SK-N-SH (cell line): ENCODE measurements at regions not wholly inside any gene's neighbourhood (a gene's known extent, or its start where the extent isn't known, plus 50 kb on each side); places are given as distances from the start of the nearest gene placed in this dataset.

ENCODE experiments used
- CTCF ChIA-PET: fragments of 300-600, 350-600 bp; formaldehyde crosslinking; extraction: SDS; loops from one replicate; lab custom pipeline; 2021; lab: Yijun Ruan, JAX
- POLR2A ChIA-PET: fragments of 350-600 bp; sonication (Branson Sonifier 250); formaldehyde crosslinking; extraction: SDS; loops from one replicate; lab custom pipeline; 2020; ENCODE audit warnings: antibody characterized with exemption, inconsistent platforms; lab: Yijun Ruan, JAX
- DNase-seq: peaks from one replicate; pipeline ENCODE4 v3.0.0; 2012
- H2AFZ ChIP-seq: fragments of 200-600 bp; sonication (generic); 2 replicates; pipeline ENCODE4 v1.8.1; 2016; ENCODE audit warnings: antibody characterized with exemption, mild to moderate bottlenecking, low read depth
- H3F3A ChIP-seq: fragments of 200-600 bp; sonication (generic); replicated peaks from 2 replicates; pipeline ENCODE3; 2016; ENCODE audit warnings: antibody characterized with exemption, mild to moderate bottlenecking; ENCODE audit not compliant: insufficient read depth
- H3K27ac ChIP-seq, 2 experiments: fragments of 200-500 bp in 1 of 2; fragments of 200-600 bp in 1 of 2; sonication (Bioruptor generic) in 1 of 2; sonication (generic), shearing (Covaris generic) in 1 of 2; 2 replicates each; pipeline versions ENCODE4 v1.5.1 to v1.6.1; 2014 to 2016; ENCODE audit warnings: low read depth in 2 of 2, inconsistent platforms in 1 of 2, low read length in 1 of 2, mild to moderate bottlenecking in 1 of 2, mixed read lengths in 1 of 2
- H3K27me3 ChIP-seq: fragments of 200-600 bp; sonication (generic), shearing (Covaris generic); 2 replicates; pipeline ENCODE4 v1.6.1; 2016; ENCODE audit warnings: mixed run types; ENCODE audit not compliant: insufficient read depth
- H3K36me3 ChIP-seq, 2 experiments: fragments of 200-500 bp in 1 of 2; fragments of 200-600 bp in 1 of 2; sonication (Bioruptor generic) in 1 of 2; sonication (generic) in 1 of 2; replicated peaks in 1 of 2; 2 replicates each; pipeline versions ENCODE3 to v1.5.1; 2014 to 2016; ENCODE audit warnings: low read length in 1 of 2, mild to moderate bottlenecking in 1 of 2; ENCODE audit not compliant: insufficient read depth in 2 of 2, control insufficient read depth in 1 of 2
- H3K4me1 ChIP-seq, 2 experiments: fragments of 200-500 bp in 1 of 2; fragments of 200-600 bp in 1 of 2; sonication (Bioruptor generic) in 1 of 2; sonication (generic), shearing (Covaris generic) in 1 of 2; 2 replicates each; pipeline versions ENCODE4 v1.5.1 to v1.6.1; 2014 to 2016; ENCODE audit warnings: low read depth in 1 of 2, low read length in 1 of 2, mixed run types in 1 of 2; ENCODE audit not compliant: insufficient read depth in 2 of 2, control insufficient read depth in 1 of 2
- H3K4me2 ChIP-seq: fragments of 200-600 bp; sonication (generic), shearing (Covaris generic); 2 replicates; pipeline ENCODE4 v1.6.1; 2017; ENCODE audit warnings: mixed run types
- H3K4me3 ChIP-seq, 2 experiments: fragments of 200-500 bp in 1 of 2; fragments of 200-600 bp in 1 of 2; sonication (Bioruptor generic) in 1 of 2; sonication (generic), shearing (Covaris generic) in 1 of 2; 2 replicates each; pipeline versions ENCODE4 v1.5.1 to v1.8.1; 2014 to 2016; ENCODE audit warnings: low read depth in 2 of 2, inconsistent platforms in 1 of 2, low read length in 1 of 2, mild to moderate bottlenecking in 1 of 2, mixed read lengths in 1 of 2, moderate library complexity in 1 of 2
- H3K79me2 ChIP-seq: fragments of 200-600 bp; sonication (generic); 2 replicates; pipeline ENCODE4 v1.8.1; 2017; ENCODE audit warnings: mild to moderate bottlenecking; ENCODE audit not compliant: insufficient read depth
- H3K9ac ChIP-seq: fragments of 200-600 bp; sonication (generic); 2 replicates; pipeline ENCODE4 v1.6.1; 2017; ENCODE audit warnings: mixed run types
- H3K9me2 ChIP-seq: fragments of 200-600 bp; sonication (generic); 2 replicates; pipeline ENCODE4 v1.6.1; 2017; ENCODE audit warnings: mixed run types
- H3K9me3 ChIP-seq: fragments of 200-600 bp; sonication (generic); 2 replicates; pipeline ENCODE4 v1.6.1; 2017; ENCODE audit warnings: mixed run types, mild to moderate bottlenecking, moderate library complexity
- H4K20me1 ChIP-seq: fragments of 200-600 bp; sonication (generic); 2 replicates; pipeline ENCODE4 v1.6.1; 2017; ENCODE audit warnings: mild to moderate bottlenecking, mixed run types; ENCODE audit not compliant: insufficient read depth
- CHD2 ChIP-seq: fragments of 150-350 bp; IDR thresholded peaks from 2 replicates; pipeline ENCODE4 v1.6.1; 2018; ENCODE audit warnings: low read length; ENCODE audit not compliant: partially characterized antibody
- EP300 ChIP-seq, 2 experiments: IDR thresholded peaks; 2 replicates each; pipeline versions ENCODE4 v1.4.0 to v1.6.1; 2012; ENCODE audit warnings: borderline replicate concordance in 1 of 2, low read depth in 1 of 2, low read length in 1 of 2
- EZH2phosphoT487 ChIP-seq: fragments of 200-600 bp; sonication (generic); IDR thresholded peaks from 2 replicates; pipeline ENCODE4 v1.6.1; 2017; ENCODE audit warnings: low read depth, mixed run types, mild to moderate bottlenecking, antibody characterized with exemption, moderate library complexity, borderline replicate concordance
- FOSL2 ChIP-seq: IDR thresholded peaks from 2 replicates; pipeline ENCODE4 v1.4.0; 2012; ENCODE audit warnings: low read depth, mild to moderate bottlenecking, moderate library complexity, borderline replicate concordance
- FOXJ3 ChIP-seq: sonication (generic); formaldehyde crosslinking; IDR thresholded peaks from 2 replicates; pipeline ENCODE4 v1.5.1; 2020; ENCODE audit warnings: mild to moderate bottlenecking, missing genetic modification reagents
- GATA2 ChIP-seq: sonication (generic); formaldehyde crosslinking; IDR thresholded peaks from 2 replicates; pipeline ENCODE4 v1.5.0; 2020; ENCODE audit warnings: mild to moderate bottlenecking, missing genetic modification reagents
- IRF3 ChIP-seq: fragments of 150-350 bp; IDR thresholded peaks from 2 replicates; pipeline ENCODE4 v1.6.1; 2016; ENCODE audit warnings: mild to moderate bottlenecking, low read depth, low read length
- NFIC ChIP-seq: IDR thresholded peaks from 2 replicates; pipeline ENCODE4 v1.4.0; 2012; ENCODE audit warnings: borderline replicate concordance
- POLR2AphosphoS5 ChIP-seq: IDR thresholded peaks from 2 replicates; pipeline ENCODE4 v1.6.1; 2012; ENCODE audit warnings: low read depth, low read length
- RAD21 ChIP-seq: IDR thresholded peaks from 2 replicates; pipeline ENCODE4 v1.6.1; 2012; ENCODE audit warnings: mild to moderate bottlenecking, low read length
- RCOR1 ChIP-seq: fragments of 150-350 bp; IDR thresholded peaks from 2 replicates; pipeline ENCODE4 v1.6.1; 2017; ENCODE audit warnings: antibody characterized with exemption, low read length
- RFX5 ChIP-seq: IDR thresholded peaks from 2 replicates; pipeline ENCODE4 v1.6.1; 2012; ENCODE audit warnings: mild to moderate bottlenecking, improper control_type of control experiment, low read length
- RXRA ChIP-seq: IDR thresholded peaks from 2 replicates; pipeline ENCODE4 v1.4.0; 2012; ENCODE audit warnings: low read depth, mild to moderate bottlenecking, borderline replicate concordance
- SIN3A ChIP-seq: IDR thresholded peaks from 2 replicates; pipeline ENCODE4 v1.6.1; 2012; ENCODE audit warnings: low read depth, mild to moderate bottlenecking, low read length, moderate library complexity, borderline replicate concordance
- TAF1 ChIP-seq: IDR thresholded peaks from 2 replicates; pipeline ENCODE4 v1.6.1; 2012; ENCODE audit warnings: low read depth, mild to moderate bottlenecking, low read length, moderate library complexity, borderline replicate concordance
- TCF12 ChIP-seq: IDR thresholded peaks from 2 replicates; pipeline ENCODE4 v1.4.0; 2012
- YY1 ChIP-seq: IDR thresholded peaks from 2 replicates; pipeline ENCODE4 v1.4.0; 2012; ENCODE audit warnings: low read depth, mild to moderate bottlenecking
- ZBTB33 ChIP-seq: IDR thresholded peaks from 2 replicates; pipeline ENCODE4 v1.4.0; 2012; ENCODE audit warnings: low read depth, borderline replicate concordance
- TF ChIP-seq, protein P1 (sequence below): fragments of 150-350 bp; IDR thresholded peaks from 2 replicates; pipeline ENCODE4 v1.6.1; 2017; ENCODE audit warnings: antibody characterized with exemption, low read length, low read depth, borderline replicate concordance

DNA sequence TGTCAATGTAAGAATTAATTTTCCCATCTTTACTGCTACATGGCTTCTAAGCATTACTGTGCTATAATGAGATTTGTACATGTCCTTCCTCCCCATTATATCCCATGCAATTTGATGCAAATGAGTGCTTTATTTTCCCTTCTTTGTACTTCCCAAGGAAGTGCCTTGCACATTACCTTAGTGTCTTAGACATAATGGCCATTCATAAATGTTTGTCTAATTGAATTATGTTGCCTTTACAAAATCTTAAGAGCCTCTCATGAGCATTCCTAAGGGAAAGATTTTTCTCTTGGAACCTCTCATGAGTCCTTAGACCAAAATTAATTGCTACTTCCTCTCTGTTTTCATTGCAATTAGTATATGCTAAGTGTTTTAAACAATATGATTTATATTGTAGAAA is 741.7 kb downstream of the RERGL start:
- Histone ChIP-seq H3K79me2 (no peaks in the 10 kb centered on the region), H3K9me3 (no peaks in the 10 kb centered on the region), H3K4me3 (no peak overlapping the region), H2AFZ (no peak overlapping the region)
- TF ChIP-seq TAF1 (no peak), TCF12 (no peak), EP300 (IDR thresholded peaks at IDR 0.05; ENCODE audit: borderline replicate concordance in 1 of 2, low read depth in 1 of 2, low read length in 1 of 2) (no peak), RCOR1 (no peak), EZH2phosphoT487 (no peak), SIN3A (no peak), POLR2AphosphoS5 (no peak), RAD21 (no peak), ZBTB33 (no peak), FOXJ3 (no peak), RFX5 (no peak), CHD2 (no peak), NFIC (no peak), IRF3 (no peak), FOSL2 (no peak), GATA2 (no peak), YY1 (no peak), RXRA (no peak)
- TF ChIP-seq, protein P1, sequence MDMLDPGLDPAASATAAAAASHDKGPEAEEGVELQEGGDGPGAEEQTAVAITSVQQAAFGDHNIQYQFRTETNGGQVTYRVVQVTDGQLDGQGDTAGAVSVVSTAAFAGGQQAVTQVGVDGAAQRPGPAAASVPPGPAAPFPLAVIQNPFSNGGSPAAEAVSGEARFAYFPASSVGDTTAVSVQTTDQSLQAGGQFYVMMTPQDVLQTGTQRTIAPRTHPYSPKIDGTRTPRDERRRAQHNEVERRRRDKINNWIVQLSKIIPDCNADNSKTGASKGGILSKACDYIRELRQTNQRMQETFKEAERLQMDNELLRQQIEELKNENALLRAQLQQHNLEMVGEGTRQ = no peak
- TF ChIP-seq, all 33 proteins: peak for 0
- Histone ChIP-seq H3K27ac (no peak overlapping the region), H3K4me2 (no peak overlapping the region), H4K20me1 (no peaks in the 10 kb centered on the region), H3K36me3 (no peaks in the 10 kb centered on the region), H3K9me2 (no peaks in the 10 kb centered on the region), H3F3A (no peaks in the 10 kb centered on the region), H3K27me3 (no peaks in the 10 kb centered on the region), H3K9ac (no peak overlapping the region), H3K4me1 (peaks cover 0 to 4% of the 10 kb centered on the region in 2 experiments; a peak in 1 of 4 replicates)
- DNase-seq = no peak
- ChIA-PET CTCF (no interaction called here), POLR2A (no interaction called here)
